Stimulated activated CD8-positive, alpha-beta memory T cell treated with anti-CD3 and anti-CD28 coated beads, Interleukin-15, amount 100 ng/mL, for 24 hours (primary cell): ENCODE measurements at regions not wholly inside any gene's neighbourhood (a gene's known extent, or its start where the extent isn't known, plus 50 kb on each side); places are given as distances from the start of the nearest gene placed in this dataset.
"Not testable (repeated sequence)": the region's sequence is repeated elsewhere in the genome, so short reads cannot be mapped to it uniquely, and the experiment has no call there.

Experiments
- DNase-seq: peaks from one replicate; pipeline ENCODE4 v3.0.0-alpha.2; 2020; ENCODE audit warnings: low read depth

- not testable (repeated sequence) for DNase-seq
These were observed 289.3 kb downstream of the LIPI start for GRCh38 chr21:13921455-13921854.

GRCh38 chr21:13907385-13907784 lies 297.8 kb downstream of the POTED start:
- DNase-seq: not testable (repeated sequence)

GRCh38 chr21:13896596-13897247 lies 287.1 kb downstream of the POTED start:
- not testable (repeated sequence) for DNase-seq

- DNase-seq: not testable (repeated sequence)
These were observed 284.0 kb downstream of the POTED start for GRCh38 chr21:13893617-13894016.

GRCh38 chr21:13893025-13893424 lies 283.4 kb downstream of the POTED start:
- DNase-seq: not testable (repeated sequence)

GRCh38 chr21:13892146-13892751 lies 282.7 kb downstream of the POTED start:
- DNase-seq: not testable (repeated sequence)

GRCh38 chr21:13889176-13889575 lies 279.6 kb downstream of the POTED start:
- DNase-seq: not testable (repeated sequence)

GRCh38 chr21:13883641-13884395 lies 274.2 kb downstream of the POTED start:
- DNase-seq: not testable (repeated sequence)

GRCh38 chr21:13877503-13877902 lies 267.9 kb downstream of the POTED start:
- not testable (repeated sequence) for DNase-seq

- not testable (repeated sequence) for DNase-seq
These were observed 267.4 kb downstream of the POTED start for GRCh38 chr21:13876999-13877398.

- DNase-seq: not testable (repeated sequence)
These were observed 264.4 kb downstream of the POTED start for GRCh38 chr21:13874001-13874400.

GRCh38 chr21:13854638-13855037 lies 245.1 kb downstream of the POTED start:
- no peak for DNase-seq

GRCh38 chr21:13850808-13851207 lies 241.2 kb downstream of the POTED start:
- DNase-seq: not testable (repeated sequence)

GRCh38 chr21:13849489-13849888 lies 239.9 kb downstream of the POTED start:
- DNase-seq: not testable (repeated sequence)

- not testable (repeated sequence) for DNase-seq
These were observed 237.1 kb downstream of the POTED start for GRCh38 chr21:13846718-13847117.

GRCh38 chr21:13844574-13844973 lies 235.0 kb downstream of the POTED start:
- DNase-seq: not testable (repeated sequence)

- not testable (repeated sequence) for DNase-seq
These were observed 233.5 kb downstream of the POTED start for GRCh38 chr21:13843081-13843480.

GRCh38 chr21:13827666-13828065 lies 218.1 kb downstream of the POTED start:
- not testable (repeated sequence) for DNase-seq

- DNase-seq: no peak
These were observed 217.6 kb downstream of the POTED start for GRCh38 chr21:13827201-13827600.

GRCh38 chr21:13826511-13826910 lies 216.9 kb downstream of the POTED start:
- not testable (repeated sequence) for DNase-seq

GRCh38 chr21:13825218-13825778 lies 215.7 kb downstream of the POTED start:
- not testable (repeated sequence) for DNase-seq

GRCh38 chr21:13820286-13820685 lies 210.7 kb downstream of the POTED start:
- not testable (repeated sequence) for DNase-seq
